Neuronal stem cell (in vitro differentiated cells): ENCODE measurements at regions not wholly inside any gene's neighbourhood (a gene's known extent, or its start where the extent isn't known, plus 50 kb on each side); places are given as distances from the start of the nearest gene placed in this dataset.
"Not testable (repeated sequence)": the region's sequence is repeated elsewhere in the genome, so short reads cannot be mapped to it uniquely, and the experiment has no call there.

ENCODE experiments used
- DNase-seq: peaks from one replicate; pipeline ENCODE4 v3.0.0-alpha.2; 2013; ENCODE audit warnings: low spot score
- H2AFZ ChIP-seq: one replicate; pipeline ENCODE4 v1.6.1; 2013; ENCODE audit warnings: mild to moderate bottlenecking, low read length, inconsistent platforms
- H2AK5ac ChIP-seq: 2 replicates; pipeline ENCODE4 v1.6.1; 2013; ENCODE audit warnings: low read depth, mild to moderate bottlenecking, inconsistent platforms, low read length, moderate library complexity, mixed read lengths
- H2BK120ac ChIP-seq: 2 replicates; pipeline ENCODE4 v1.6.1; 2013; ENCODE audit warnings: low read depth, mild to moderate bottlenecking, inconsistent platforms, low read length, moderate library complexity, mixed read lengths
- H2BK12ac ChIP-seq: one replicate; pipeline ENCODE4 v1.6.1; 2013; ENCODE audit warnings: low read length, inconsistent platforms
- H2BK15ac ChIP-seq: 2 replicates; pipeline ENCODE4 v1.6.1; 2013; ENCODE audit warnings: mild to moderate bottlenecking, low read length, inconsistent platforms, mixed read lengths
- H2BK5ac ChIP-seq: one replicate; pipeline ENCODE4 v1.6.1; 2013; ENCODE audit warnings: inconsistent platforms, mild to moderate bottlenecking, low read length, moderate library complexity
- H3K14ac ChIP-seq: one replicate; pipeline ENCODE4 v1.6.1; 2013; ENCODE audit warnings: low read length, inconsistent platforms
- H3K18ac ChIP-seq: 2 replicates; pipeline ENCODE4 v1.6.1; 2013; ENCODE audit warnings: low read length, inconsistent platforms
- H3K23ac ChIP-seq: 2 replicates; pipeline ENCODE4 v1.6.1; 2013; ENCODE audit warnings: low read depth, mild to moderate bottlenecking, mixed read lengths, low read length, inconsistent platforms; ENCODE audit not compliant: poor library complexity
- H3K27ac ChIP-seq: replicated peaks from 3 replicates; pipeline ENCODE4 v1.5.1; 2013; ENCODE audit warnings: low read length, inconsistent platforms
- H3K27me3 ChIP-seq, 3 experiments: 2 replicates each; pipeline ENCODE4 v1.6.1; 2013; ENCODE audit warnings: low read length in 3 of 3, mild to moderate bottlenecking in 2 of 3, inconsistent platforms in 1 of 3, low read depth in 1 of 3, mixed read lengths in 1 of 3, moderate library complexity in 1 of 3; ENCODE audit not compliant: control insufficient read depth in 3 of 3, insufficient read depth in 3 of 3
- H3K36me3 ChIP-seq, 2 donors: replicated peaks in 1 of 2; 2 replicates each; pipeline ENCODE4 v1.6.1; 2013; ENCODE audit warnings: low read length in 2 of 2; ENCODE audit not compliant: control insufficient read depth in 2 of 2, insufficient read depth in 2 of 2
- H3K4ac ChIP-seq: 2 replicates; pipeline ENCODE4 v1.6.1; 2013; ENCODE audit warnings: inconsistent platforms, mild to moderate bottlenecking, low read length, moderate library complexity
- H3K4me1 ChIP-seq, 2 donors: 1 replicate in 1 of 2; 2 replicates in 1 of 2; pipeline ENCODE4 v1.6.1; 2013; ENCODE audit warnings: low read length in 2 of 2, low read depth in 1 of 2; ENCODE audit not compliant: control insufficient read depth in 2 of 2, insufficient read depth in 1 of 2
- H3K4me2 ChIP-seq: one replicate; pipeline ENCODE4 v1.6.1; 2013; ENCODE audit warnings: mild to moderate bottlenecking, low read length, inconsistent platforms; ENCODE audit not compliant: insufficient read depth, poor library complexity, severe bottlenecking
- H3K4me3 ChIP-seq, 2 donors: 2 replicates each; pipeline ENCODE4 v1.5.1; 2013; ENCODE audit warnings: low read length in 2 of 2, mild to moderate bottlenecking in 2 of 2, inconsistent platforms in 1 of 2, moderate library complexity in 1 of 2
- H3K79me1 ChIP-seq: one replicate; pipeline ENCODE4 v1.6.1; 2013; ENCODE audit warnings: low read depth, mild to moderate bottlenecking, inconsistent platforms, low read length, moderate library complexity
- H3K9ac ChIP-seq: one replicate; pipeline ENCODE4 v1.6.1; 2013; ENCODE audit warnings: mild to moderate bottlenecking, low read depth, low read length, inconsistent platforms; ENCODE audit not compliant: poor library complexity
- H3K9me3 ChIP-seq, 2 donors: replicated peaks in 1 of 2; 2 replicates each; pipeline versions ENCODE3 to v1.6.1; 2013; ENCODE audit warnings: low read length in 2 of 2, mild to moderate bottlenecking in 2 of 2, inconsistent platforms in 1 of 2, low read depth in 1 of 2, mixed read lengths in 1 of 2, moderate library complexity in 1 of 2; ENCODE audit not compliant: control insufficient read depth in 2 of 2, insufficient read depth in 1 of 2
- H4K8ac ChIP-seq: one replicate; pipeline ENCODE4 v1.6.1; 2013; ENCODE audit warnings: low read depth, mild to moderate bottlenecking, inconsistent platforms, low read length, moderate library complexity
- H4K91ac ChIP-seq: one replicate; pipeline ENCODE4 v1.6.1; 2013; ENCODE audit warnings: low read length, low read depth, mild to moderate bottlenecking, inconsistent platforms; ENCODE audit not compliant: poor library complexity
- WGBS, 2 donors: extraction: QIAGEN DNeasy Blood & Tissue Kit; methylation state at CpG; one replicate each; pipeline ENCODE4 v1.1.7; 2013; ENCODE audit warnings: missing lambda C conversion rate in 2 of 2, mixed read lengths in 1 of 2; ENCODE audit not compliant: insufficient read length in 2 of 2, insufficient replicate concordance in 1 of 2; ENCODE audit errors: extremely low coverage in 2 of 2; 5-methylcytosine and 5-hydroxymethylcytosine counted together

DNA sequence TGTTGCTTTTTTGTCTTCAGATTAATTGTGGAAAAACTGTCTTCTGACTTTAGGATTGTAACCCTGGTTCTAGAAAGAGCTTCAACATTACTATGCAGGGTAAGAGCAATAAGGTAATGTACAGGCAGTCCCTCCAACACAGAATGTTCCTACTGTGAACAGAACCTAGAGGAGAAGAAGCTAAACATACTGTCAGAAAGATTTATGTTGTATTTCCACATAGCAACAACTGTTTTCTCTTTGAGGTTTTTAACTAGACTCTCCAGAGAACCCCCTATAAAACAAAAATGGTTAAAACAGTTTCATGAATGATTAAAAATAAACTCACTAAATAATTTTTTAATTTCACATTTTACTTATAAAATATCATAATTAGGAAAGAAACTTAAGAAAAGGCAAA lies 64.3 kb upstream of the NAA35 start:
- Histone ChIP-seq H3K27me3 (no peaks in the 10 kb centered on the region), H3K27ac (no peak overlapping the region), H4K91ac (no peak overlapping the region), H2BK12ac (no peak overlapping the region), H3K4ac (no peak overlapping the region), H3K23ac (no peak overlapping the region), H4K8ac (no peak overlapping the region), H2BK15ac (no peak overlapping the region), H3K4me3 (no peak overlapping the region), H3K9me3 (no peaks in the 10 kb centered on the region), H2AFZ (no peak overlapping the region), H3K4me2 (no peak overlapping the region), H2BK120ac (no peak overlapping the region), H3K18ac (no peak overlapping the region), H3K9ac (no peak overlapping the region), H3K79me1 (no peaks in the 10 kb centered on the region), H2AK5ac (no peak overlapping the region), H3K4me1 (peaks cover 1 to 4% of the 10 kb centered on the region in 2 donors), H2BK5ac (no peak overlapping the region), H3K14ac (no peak overlapping the region), H3K36me3 (no peaks in the 10 kb centered on the region)
- no peak for DNase-seq

DNA sequence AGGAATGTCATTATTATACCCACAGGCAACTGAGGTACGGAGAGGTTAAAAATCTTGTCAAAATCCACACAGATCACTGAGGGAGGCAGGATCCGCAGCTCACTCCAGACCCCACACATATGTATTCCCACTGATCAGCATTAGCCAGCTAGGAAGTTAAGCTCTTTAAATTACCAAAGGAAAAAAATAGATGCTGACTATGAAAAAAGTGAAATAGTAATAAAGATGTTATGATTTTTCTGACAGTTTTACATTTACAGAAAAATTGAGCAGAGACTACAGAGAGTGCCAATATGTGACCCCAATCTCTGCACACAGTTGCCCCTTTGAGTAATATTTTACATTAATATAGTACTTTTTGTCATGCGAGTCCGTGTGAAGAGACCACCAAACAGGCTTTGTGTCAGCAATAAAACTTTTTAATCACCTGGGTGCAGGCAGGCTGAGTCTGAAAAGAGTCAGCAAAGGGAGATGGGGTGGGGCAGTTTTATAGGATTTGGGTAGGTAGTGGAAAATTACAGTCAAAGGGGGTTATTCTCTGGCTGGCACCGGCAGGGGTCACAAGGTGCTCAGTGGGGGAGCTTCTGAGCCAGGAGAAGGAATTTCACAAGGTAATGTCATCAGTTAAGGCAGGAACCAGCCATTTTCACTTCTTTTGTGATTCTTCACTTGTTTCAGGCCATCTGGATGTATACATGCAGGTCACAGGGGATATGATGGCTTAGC lies 61.9 kb upstream of the NAA35 start:
- not testable (repeated sequence) for H3K4ac ChIP-seq, H2BK120ac ChIP-seq, H3K27ac ChIP-seq, H2BK15ac ChIP-seq, H3K79me1 ChIP-seq, DNase-seq, H3K4me1 ChIP-seq, H3K4me3 ChIP-seq, H4K91ac ChIP-seq, H3K36me3 ChIP-seq, H2BK5ac ChIP-seq, H3K4me2 ChIP-seq, H2AFZ ChIP-seq, H3K23ac ChIP-seq, H2BK12ac ChIP-seq, H3K14ac ChIP-seq, H3K18ac ChIP-seq, H3K9me3 ChIP-seq, H3K27me3 ChIP-seq, H2AK5ac ChIP-seq, H4K8ac ChIP-seq, H3K9ac ChIP-seq
- no CpG with 5 or more reads among the region's 5 CpGs for WGBS, 2 donors

DNA sequence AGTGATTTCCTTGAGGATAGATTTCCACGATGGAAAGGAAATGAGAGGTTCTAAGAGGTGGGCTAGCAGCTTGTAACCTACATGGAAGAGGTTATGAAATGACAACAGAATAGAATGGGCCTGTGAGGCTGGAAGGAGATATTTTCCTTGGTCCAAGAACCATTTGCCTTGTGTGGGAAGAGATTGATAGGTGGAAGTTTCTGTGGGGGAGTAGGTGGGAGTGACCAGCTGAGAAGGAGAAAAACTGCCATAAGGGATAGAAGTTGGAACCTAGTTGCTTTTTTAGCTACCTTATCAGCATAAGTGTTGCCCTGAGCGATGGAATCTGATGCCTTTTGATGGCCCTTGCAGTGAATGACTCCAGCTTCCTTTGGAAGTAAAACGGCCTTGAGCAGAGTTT lies 60.4 kb upstream of the NAA35 start:
- not testable (repeated sequence) for H3K4me3 ChIP-seq, H2BK15ac ChIP-seq, H3K36me3 ChIP-seq, H3K14ac ChIP-seq, H2AFZ ChIP-seq, H3K4me1 ChIP-seq, H3K27me3 ChIP-seq, H3K23ac ChIP-seq, H3K79me1 ChIP-seq, H2BK5ac ChIP-seq, H3K9me3 ChIP-seq, H3K4ac ChIP-seq, H3K4me2 ChIP-seq, H3K18ac ChIP-seq, H3K27ac ChIP-seq, H3K9ac ChIP-seq, H4K91ac ChIP-seq, DNase-seq, H2BK120ac ChIP-seq, H2AK5ac ChIP-seq, H2BK12ac ChIP-seq, H4K8ac ChIP-seq
- no CpG with 5 or more reads among the region's 3 CpGs for whole genome bisulfite sequencing, 2 donors

DNA sequence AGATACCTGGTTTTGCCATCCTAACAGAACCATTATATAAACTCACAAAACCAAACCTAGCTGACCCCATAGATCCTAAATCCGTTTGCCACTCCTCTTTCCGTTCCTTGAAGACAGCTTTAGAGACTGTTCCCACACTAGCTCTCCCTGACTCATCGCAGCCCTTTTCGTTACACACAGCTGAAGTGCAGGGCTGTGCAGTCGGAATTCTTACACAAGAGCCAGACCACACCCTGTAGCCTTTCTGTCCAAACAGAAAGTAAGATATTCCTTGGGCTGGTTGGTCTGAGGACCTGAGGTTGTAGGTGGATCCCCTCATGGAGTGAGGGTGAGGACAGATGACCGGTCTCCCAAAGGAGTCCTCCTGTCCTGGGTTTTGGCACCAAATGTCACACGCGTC lies 56.7 kb upstream of the NAA35 start:
- Histone ChIP-seq H2AK5ac (no peak overlapping the region), H2BK15ac (no peak overlapping the region), H3K27ac (no peak overlapping the region), H3K4me3 (no peak overlapping the region), H3K4me1 (no peaks in the 10 kb centered on the region), H3K79me1 (no peaks in the 10 kb centered on the region), H3K27me3 (no peaks in the 10 kb centered on the region), H2AFZ (no peak overlapping the region), H3K4ac (no peak overlapping the region), H3K9me3 (peaks cover 0 to 2% of the 10 kb centered on the region in 2 donors), H3K14ac (no peak overlapping the region), H4K8ac (no peak overlapping the region), H3K18ac (no peak overlapping the region), H3K23ac (no peak overlapping the region), H3K9ac (no peak overlapping the region), H3K36me3 (no peaks in the 10 kb centered on the region), H2BK5ac (no peak overlapping the region), H2BK12ac (no peak overlapping the region), H4K91ac (no peak overlapping the region), H3K4me2 (no peak overlapping the region), H2BK120ac (no peak overlapping the region)
- no CpG with 5 or more reads among the region's 8 CpGs for WGBS, 2 donors
- no peak for DNase-seq
